Medulla oblongata (tissue), 1 donor: ENCODE measurements at regions not wholly inside any gene's neighbourhood (a gene's known extent, or its start where the extent isn't known, plus 50 kb on each side); places are given as distances from the start of the nearest gene placed in this dataset.
"Not testable (repeated sequence)": the region's sequence is repeated elsewhere in the genome, so short reads cannot be mapped to it uniquely, and the experiment has no call there.

Source experiments
- DNase-seq: peaks from one replicate; pipeline ENCODE4 v3.0.0-alpha.2; 2015; ENCODE audit errors: extremely low spot score

GRCh38 chr1:222948079-222948478 is 133.2 kb downstream of the DISP1 start:
- no peak for DNase-seq

GRCh38 chr1:222950892-222951291 is 136.1 kb downstream of the DISP1 start:
- DNase-seq, result no peak

DNA sequence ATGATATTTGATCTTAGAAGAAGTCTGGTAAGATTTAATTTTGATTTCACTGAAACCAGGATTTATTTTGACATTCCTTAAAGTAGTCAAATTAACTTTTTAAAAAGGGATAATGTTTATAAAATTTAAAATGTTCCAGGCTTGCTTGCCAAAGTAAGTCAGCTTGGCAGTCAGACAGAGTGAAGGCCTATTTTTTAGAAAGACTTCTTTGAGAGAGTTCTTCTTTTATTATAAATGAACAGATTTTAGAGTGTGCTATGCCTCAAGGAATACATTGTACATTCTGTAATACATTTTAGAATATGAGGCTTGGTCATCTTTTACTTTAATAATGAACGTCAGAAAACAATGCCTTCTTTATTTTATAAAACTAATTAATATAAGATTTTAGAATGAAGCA is 138.7 kb downstream of the DISP1 start:
- DNase-seq, result peak; percentile 19

GRCh38 chr1:222955964-222956363 is 141.1 kb downstream of the DISP1 start:
- DNase-seq, result no peak

GRCh38 chr1:222956601-222957000 is 141.8 kb downstream of the DISP1 start:
- no peak for DNase-seq

- no peak for DNase-seq
These were observed 152.8 kb downstream of the DISP1 start for GRCh38 chr1:222967466-222968240.

- DNase-seq, result no peak
These were observed 155.2 kb downstream of the DISP1 start for GRCh38 chr1:222970040-222970439.

DNA sequence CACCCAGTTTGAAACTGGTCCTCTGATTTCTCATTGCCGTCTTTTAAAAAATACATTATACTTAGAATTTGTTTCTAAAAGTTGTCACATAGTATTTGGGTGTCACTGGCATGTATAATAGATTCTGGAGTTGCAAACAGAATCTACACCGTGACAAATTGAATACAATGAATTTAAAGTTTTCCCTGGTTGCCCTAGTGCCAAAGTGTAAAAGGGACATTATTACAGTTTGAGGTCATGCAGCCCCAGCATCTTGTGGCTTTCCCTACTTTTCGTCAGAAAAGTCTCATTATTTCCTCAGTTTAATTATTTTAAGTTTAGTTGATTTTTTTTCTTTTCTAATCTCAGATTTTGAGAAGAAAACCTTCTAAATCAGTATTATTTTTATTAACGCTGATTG is 155.9 kb downstream of the DISP1 start:
- DNase-seq, result no peak

- DNase-seq, result no peak
These were observed 156.3 kb downstream of the DISP1 start for GRCh38 chr1:222971146-222971545.

DNA sequence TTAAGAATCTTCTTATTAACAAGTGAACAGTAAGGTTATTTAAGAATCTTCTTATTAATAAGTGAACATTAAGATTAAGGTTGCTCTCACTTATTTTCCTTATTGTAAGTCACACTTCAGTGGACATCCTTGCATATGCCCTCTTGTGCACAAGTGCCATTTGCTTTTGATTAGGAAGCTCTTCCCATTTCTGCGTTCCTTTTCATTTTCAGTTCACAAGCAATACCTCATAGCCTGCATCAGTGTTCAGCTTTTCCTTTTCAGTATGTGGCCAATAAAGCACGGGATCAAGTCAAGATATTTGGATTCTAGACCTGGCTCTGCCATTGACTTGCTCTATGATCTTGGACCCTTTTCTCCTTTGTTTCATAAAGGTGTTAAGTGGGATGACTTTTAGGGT is 158.7 kb downstream of the DISP1 start:
- no peak for DNase-seq

DNA sequence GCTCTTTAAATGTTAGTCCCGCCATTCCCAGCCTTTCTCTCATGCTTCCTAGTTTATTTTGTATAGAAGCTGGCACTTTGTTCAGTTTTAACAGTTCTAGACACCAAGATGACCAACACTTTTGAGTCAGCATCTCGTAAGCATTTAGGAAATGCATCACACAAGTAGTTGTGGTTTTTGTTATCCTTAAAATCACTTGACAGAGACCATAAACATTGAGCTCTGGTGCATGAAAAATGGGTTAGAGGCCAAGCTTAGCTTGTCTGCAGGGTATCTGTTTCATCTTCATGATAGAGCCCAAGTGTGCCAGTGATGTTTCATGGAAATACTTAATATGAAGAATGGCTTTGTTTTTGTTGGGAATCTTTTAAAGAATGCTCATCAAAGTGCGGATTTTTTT is 159.7 kb downstream of the DISP1 start:
- no peak for DNase-seq

DNA sequence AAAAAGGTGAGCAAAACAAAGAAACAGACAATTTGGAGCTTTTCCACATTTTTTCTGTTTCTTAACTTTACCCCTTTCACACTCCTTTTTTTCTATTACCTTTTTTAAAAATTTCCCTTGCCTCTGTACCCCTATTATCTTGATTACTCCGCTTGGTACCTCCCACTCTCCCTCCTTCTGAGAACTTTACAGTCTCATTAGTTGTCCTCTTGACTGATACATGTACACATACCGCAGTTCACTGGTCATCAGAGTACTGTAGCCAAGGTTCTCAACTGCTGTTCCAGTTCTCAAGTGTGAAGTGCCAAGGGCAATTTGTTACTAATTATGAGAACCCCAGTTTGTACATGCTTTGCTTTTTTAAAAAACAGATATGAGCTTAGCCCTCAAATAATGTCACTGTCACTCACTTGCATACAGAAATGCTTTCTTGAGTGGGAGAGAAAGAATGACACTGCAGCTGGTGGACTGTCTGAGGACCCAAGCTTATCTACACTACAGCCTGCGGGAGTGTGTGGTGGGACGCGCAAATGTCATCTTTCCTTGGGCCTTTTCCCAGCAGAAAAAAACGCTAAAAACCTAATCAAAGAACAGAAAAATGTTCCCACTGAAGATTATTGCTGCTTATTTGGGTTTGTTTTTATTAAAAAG is 160.8 kb downstream of the DISP1 start:
- no peak for DNase-seq

- no peak for DNase-seq
These were observed 161.6 kb downstream of the DISP1 start for GRCh38 chr1:222976453-222976852.

- DNase-seq, result not testable (repeated sequence)
These were observed 162.5 kb downstream of the DISP1 start for GRCh38 chr1:222977294-222977693.

DNA sequence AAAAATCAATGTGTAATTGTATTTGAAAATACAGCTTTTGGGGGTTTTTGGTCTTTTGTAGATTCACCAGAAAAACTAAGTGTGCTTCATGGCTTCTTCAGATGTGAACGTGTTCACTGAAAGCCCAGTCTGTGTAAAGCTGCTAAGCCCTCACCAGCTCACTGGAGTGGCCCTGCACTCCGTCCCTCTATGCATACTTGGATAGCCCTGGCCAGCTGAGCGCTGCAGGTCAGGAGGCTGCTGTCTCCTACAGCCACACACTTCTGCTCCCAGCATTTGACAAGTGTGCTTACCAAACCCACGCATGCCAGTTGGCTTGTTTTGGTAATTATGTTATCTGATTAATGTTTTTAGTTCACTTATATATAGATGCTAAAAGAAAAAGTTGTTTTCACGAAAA is 163.5 kb downstream of the TLR5 start:
- DNase-seq, result no peak

- DNase-seq, result no peak
These were observed 155.4 kb downstream of the TLR5 start for GRCh38 chr1:222987674-222988076.

- DNase-seq, result no peak
These were observed 153.6 kb downstream of the TLR5 start for GRCh38 chr1:222989443-222989842.

DNA sequence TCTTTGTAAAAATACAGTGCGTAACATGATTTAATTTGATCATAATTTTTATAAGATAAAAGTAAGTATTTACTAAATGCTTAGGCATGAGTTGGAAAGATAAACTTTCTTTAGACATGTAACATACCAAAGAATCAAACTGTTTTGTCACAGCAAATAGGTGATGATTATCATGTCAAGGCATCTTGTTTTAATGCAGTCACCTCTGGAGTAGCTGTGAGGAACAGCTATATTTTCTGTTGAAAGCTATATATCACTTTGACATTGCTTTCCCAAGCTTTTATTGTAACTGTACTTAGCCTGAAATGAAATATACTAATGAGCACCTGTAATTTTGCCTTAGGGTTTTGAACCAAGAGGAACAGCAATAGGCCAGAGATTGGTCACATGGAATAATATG is 151.9 kb downstream of the TLR5 start:
- DNase-seq, result no peak

DNA sequence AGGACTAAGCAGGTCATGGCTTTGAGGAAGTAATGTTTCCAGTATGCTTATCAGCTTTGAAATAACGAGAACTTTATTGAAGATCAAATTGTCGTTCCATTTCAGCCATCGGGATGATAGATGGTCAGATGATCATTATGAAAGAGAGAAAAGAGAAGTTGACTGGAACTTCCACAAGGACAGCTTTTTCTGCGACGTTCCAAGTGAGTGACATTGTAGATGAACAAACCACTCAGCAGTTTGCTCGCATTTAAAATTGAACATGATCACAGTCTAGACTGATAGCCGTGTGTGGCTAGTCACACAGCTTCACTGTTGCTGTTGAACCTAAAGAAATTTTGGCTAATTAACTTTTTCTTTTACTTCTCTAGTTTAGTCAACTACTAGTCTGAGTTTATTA is 151.1 kb downstream of the TLR5 start:
- DNase-seq, result no peak

DNA sequence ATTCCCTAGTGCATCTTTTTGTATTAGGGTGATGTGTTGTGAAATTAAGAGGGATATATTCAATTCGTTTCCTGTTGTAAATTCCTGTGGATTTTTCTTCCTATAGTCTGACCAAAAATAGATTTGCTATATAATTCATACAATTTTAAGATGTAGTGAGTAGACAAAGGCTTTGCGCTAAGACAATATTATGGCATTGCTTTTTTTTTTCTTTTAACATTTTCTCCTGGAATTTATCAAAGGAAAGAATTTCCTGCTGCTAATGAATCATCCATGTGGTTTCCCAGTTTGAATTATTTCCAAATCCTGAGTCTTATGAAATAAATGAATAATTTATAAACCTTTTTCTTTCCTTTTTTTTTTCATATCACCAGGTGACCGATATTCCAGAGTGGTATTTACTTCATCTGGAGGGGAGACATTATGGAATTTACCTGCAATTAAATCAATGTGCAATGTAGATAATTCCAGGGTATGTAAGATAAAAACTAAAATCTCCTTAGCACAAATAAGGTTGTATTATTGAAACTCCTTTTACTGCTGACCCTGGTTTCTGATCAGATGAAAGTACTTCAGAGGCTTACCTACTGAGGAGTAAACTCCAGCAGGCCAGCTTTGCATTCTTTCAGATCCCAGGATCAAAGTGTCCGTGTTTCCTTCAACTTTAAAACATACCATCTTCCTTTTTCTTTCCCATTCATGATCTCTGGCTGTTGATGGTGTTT is 148.4 kb downstream of the TLR5 start:
- no peak for DNase-seq

DNA sequence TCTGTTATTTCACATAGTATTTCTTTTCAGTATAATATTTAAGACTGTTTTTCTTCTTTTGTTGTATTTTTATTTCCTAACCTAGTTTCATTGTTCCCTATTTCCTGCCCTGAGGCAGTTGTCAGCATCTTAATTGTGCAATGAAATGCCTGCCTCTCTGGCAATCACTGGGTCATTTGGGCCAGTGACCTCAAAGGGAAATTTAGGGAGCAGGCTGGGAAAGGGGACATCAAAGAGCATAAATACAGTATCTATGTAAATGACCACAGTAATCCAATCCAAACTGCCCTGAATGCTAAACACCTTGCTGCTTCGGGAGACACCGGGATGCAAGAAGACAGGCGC is 147.8 kb downstream of the TLR5 start:
- no peak for DNase-seq

- DNase-seq, result no peak
These were observed 147.3 kb downstream of the TLR5 start for GRCh38 chr1:222995620-222996309.
